WI38 (cell line): ENCODE measurements at regions not wholly inside any gene's neighbourhood (a gene's known extent, or its start where the extent isn't known, plus 50 kb on each side); places are given as distances from the start of the nearest gene placed in this dataset.
"Not testable (repeated sequence)": the region's sequence is repeated elsewhere in the genome, so short reads cannot be mapped to it uniquely, and the experiment has no call there.

Source experiments
- H3K4me3 ChIP-seq: 2 replicates; pipeline ENCODE4 v1.5.1; 2011; ENCODE audit warnings: low read depth, mild to moderate bottlenecking, control low read depth, low read length
- TF ChIP-seq, protein P1 (sequence below): IDR thresholded peaks from 2 replicates; pipeline ENCODE4 v1.5.1; 2012; ENCODE audit warnings: low read depth, mild to moderate bottlenecking, control low read depth, low read length

DNA sequence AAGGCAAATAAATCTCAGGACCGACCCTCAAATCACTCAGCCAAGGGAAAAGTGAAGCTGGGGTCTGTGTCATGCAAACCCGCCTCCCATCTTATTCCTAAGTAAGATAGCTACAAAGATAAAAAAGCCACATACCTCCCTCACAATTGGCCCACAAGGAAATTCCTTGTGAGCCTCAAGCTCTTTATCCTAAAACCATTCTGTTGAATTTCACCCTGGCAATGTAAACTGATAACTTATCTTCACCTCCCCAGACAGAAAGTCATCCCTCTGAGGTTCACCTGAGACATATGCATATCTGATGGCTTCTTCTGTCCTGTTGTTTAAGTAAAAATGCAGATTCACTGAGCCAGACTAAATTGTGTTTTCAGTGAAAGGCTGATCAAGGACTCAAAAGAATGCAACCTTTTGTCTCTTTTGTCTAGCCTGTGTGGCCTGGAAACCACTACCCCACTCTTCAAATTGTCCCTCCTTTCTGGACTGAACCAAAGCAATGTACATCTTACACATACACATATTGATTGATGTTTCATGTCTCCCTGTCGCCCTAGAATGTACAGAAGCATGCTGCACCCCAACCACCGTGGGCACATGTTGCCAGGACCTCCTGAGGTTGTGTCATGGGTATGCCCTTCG is 91.3 kb downstream of the MFAP3L start:
- no peak overlapping the region for H3K4me3 ChIP-seq
- TF ChIP-seq, protein P1, sequence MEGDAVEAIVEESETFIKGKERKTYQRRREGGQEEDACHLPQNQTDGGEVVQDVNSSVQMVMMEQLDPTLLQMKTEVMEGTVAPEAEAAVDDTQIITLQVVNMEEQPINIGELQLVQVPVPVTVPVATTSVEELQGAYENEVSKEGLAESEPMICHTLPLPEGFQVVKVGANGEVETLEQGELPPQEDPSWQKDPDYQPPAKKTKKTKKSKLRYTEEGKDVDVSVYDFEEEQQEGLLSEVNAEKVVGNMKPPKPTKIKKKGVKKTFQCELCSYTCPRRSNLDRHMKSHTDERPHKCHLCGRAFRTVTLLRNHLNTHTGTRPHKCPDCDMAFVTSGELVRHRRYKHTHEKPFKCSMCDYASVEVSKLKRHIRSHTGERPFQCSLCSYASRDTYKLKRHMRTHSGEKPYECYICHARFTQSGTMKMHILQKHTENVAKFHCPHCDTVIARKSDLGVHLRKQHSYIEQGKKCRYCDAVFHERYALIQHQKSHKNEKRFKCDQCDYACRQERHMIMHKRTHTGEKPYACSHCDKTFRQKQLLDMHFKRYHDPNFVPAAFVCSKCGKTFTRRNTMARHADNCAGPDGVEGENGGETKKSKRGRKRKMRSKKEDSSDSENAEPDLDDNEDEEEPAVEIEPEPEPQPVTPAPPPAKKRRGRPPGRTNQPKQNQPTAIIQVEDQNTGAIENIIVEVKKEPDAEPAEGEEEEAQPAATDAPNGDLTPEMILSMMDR = no peak

DNA sequence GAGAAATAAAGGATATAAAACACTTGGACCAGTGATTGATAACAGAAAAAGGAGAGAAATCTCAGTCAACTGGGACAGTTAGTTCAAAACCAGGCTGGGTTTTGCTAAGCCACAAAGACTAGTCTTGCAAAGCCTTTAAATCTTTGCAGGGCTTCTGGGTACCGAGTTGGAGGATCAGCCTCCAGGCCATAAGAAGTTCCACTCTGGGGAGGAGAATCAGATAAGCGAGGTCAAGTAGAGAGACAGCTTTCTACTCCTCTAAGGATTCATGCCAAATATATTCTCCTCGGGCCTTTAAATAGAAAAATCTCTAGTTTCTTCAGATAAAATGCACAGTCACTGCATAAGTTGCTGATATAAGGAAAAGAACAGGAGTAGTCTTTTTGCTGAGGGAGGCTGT is 92.7 kb downstream of the MFAP3L start:
- TF ChIP-seq, protein P1 = no peak
- H3K4me3 ChIP-seq = no peak overlapping the region

DNA sequence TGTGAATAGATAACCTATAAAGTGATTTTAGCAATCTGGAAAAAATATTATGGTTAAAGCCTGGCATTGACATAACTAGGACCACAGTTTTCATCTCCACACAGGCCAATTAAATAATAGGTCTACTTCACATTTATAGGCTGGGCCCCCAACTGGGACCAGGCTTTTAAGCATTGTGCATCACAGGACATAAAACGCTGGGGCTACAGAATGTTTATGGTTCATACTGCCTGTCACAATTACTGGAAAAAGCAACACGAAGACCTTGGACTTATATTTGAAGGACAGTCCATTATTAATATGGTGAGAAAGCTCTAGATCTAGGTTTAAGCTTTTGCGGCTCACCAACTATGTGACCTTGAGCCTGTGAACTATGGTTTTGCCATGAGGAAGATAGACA is 94.2 kb downstream of the MFAP3L start:
- no peak overlapping the region for H3K4me3 ChIP-seq
- TF ChIP-seq, protein P1 = no peak

DNA sequence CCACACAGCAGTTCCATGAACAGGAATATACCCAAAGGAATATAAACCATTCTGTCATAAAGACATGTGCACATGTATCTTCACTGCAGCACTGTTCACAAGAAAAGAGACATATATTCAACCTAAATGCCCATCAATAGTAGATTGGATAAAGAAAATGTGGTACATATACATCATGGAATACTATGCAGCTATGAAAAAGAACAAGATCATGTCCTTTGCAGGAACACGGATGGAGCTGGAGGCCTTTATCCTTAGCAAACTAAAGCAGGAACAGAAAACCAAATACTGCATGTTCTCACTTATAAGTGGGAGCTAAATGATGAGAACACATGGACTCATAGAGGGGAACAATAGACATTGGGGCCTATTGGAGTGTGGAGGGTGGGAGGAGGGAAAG is 95.4 kb downstream of the MFAP3L start:
- H3K4me3 ChIP-seq = not testable (repeated sequence)

DNA sequence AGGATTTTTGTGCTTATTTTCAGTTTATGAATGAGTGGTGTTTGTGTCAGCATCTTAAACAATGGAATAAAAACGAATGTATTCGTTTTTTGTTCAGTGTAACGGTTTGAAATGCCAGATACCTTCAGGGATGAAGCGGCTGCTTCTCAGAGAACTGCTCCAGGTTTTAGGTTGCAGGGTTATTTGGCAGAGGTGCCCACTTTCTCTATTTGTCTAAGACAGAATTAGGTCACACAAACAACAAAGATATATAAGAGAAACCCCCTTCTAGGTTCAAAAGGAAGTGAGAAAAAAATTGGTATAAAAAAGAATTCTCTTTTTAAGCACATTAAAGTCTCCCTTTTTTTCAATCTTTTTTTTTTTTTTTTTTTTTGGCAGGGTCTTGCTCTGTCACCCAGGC is 98.9 kb downstream of the MFAP3L start:
- H3K4me3 ChIP-seq = no peak overlapping the region
- TF ChIP-seq, protein P1 = no peak

DNA sequence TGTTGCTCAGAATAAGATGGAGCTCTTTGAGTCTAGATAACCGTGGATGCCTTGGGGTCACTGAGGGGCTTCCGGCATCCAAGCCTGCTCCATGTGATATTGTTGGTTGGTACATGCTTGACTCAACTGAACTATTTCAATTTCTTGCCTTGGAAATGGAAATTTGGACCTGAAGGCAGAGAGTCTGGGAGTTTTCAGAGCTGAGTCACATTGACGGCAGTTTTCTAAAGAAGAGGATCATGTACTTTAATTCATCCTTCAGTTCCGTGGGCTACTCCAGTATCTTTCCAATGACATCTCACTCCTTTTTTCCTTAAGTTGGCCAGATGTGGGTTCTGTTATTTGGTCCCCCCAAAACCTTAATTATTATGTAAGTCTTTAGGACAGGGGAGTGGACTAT is 100.5 kb downstream of the MFAP3L start:
- TF ChIP-seq, protein P1 = no peak

DNA sequence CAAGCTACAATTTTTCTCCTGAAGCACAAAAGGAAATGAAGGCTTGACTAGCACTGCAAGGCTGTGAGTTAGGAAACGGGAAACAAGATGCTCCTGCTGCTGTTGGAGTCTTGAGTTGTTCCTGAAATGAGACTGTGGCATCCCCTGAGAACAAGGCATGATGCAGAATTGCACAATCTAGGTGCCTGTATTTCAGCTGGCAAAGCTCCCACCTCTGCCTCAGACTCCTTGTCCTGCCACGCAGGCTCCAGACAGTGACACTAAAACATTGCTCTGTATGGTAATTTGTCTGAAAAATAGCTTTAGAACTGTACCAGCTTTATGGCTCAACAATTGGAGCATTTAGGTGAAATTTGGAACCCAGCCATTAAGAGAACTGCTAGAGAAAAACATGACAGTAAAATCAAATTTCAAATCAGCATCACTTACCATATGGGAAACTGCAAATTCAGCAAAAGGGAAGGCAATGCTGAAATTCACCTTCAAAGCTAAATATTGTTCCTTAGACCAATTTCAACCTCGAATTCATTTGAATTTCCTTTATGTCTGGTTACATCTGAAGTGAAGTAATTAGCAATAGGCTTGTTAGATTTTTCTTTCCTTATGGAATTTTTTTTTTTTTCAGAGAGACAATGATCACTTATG is 103.4 kb downstream of the MFAP3L start:
- H3K4me3 ChIP-seq = no peak overlapping the region
- TF ChIP-seq, protein P1 = no peak

More for the DNA sequence above, 100.5 kb downstream of the MFAP3L start:
- no peak overlapping the region for H3K4me3 ChIP-seq

DNA sequence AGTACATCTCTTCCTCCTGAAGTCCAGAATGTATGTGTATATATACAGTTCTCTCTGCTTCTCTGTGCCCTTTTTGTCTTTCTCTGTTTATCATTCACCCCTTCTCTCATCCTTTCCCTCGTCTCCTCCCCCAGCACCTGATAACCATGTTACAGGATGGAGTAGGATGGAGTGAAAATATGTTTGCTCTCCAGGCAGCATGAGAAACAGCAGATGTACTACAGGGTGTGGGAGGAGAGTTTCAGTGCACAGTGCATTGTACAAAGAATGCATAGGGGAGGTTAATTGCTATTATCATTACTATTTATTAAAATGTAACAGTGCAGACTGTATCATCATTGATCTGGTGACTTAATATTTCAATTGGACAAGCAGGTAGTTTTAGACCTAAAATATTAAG is 104.5 kb downstream of the MFAP3L start:
- H3K4me3 ChIP-seq = no peak overlapping the region
- TF ChIP-seq, protein P1 = no peak
